ENCODE measurements at regions not wholly inside any gene's neighbourhood (a gene's known extent, or its start where the extent isn't known, plus 50 kb on each side); places are given as distances from the start of the nearest gene placed in this dataset.
"Not testable (repeated sequence)": the region's sequence is repeated elsewhere in the genome, so short reads cannot be mapped to it uniquely, and the experiment has no call there.

GRCh38 chr5:89560696-89561095 lies 677.7 kb upstream of the MEF2C start:
- no peak for DNase-seq

DNA sequence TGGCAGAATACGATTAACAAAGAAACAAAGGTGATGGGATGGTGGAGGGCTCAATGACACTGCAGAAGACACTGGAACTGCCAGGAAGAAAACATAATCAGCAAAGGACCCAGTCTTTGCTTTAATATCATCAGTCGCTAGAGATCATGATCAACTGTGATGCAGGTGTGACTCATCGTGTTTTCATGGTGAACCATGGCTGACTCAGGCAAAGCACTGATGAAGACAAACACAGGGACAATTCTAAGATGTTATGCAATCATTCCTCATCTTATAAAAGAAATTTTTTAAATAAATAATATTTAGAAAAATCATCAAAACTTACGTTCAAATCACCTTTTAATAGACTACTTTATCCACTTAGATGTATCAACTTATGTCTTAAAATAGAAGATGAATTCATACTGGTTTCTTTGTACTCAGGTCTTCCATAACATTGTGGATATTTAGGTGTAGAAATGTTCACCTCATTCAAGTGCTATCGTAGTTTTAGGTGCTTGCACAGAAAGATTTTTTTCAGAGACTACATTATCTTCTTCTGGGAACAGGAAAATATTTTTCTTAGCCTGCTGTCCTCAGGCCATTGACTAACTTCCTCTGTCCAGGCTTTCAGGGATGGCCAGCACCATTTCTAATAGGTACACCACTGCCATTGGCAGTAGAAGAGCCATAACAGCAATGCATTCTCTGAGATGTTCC lies 673.4 kb upstream of the MEF2C start:
- DNase-seq = no peak

- DNase-seq = no peak
Measured at GRCh38 chr5:89546657-89547056, 663.7 kb upstream of the MEF2C start.

DNA sequence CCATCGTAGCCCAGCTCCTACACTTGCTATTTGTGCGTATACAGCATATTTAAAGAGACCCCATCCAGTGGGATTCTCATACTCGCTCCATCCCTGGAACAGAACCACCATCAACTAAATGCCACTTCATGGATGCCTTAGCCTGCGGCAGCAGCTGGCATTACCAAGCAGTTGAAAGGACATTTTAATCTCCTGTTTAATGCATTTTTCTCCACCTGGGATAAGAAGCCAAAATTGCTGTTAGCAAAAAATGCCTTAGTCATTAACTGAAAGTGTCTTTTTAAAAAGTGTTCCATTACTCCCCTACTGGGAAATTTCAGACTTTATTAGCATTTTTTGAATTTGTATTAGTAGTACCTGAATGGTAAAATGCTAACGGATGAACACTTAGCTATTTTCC lies 662.6 kb upstream of the MEF2C start:
- DNase-seq = no peak

DNA sequence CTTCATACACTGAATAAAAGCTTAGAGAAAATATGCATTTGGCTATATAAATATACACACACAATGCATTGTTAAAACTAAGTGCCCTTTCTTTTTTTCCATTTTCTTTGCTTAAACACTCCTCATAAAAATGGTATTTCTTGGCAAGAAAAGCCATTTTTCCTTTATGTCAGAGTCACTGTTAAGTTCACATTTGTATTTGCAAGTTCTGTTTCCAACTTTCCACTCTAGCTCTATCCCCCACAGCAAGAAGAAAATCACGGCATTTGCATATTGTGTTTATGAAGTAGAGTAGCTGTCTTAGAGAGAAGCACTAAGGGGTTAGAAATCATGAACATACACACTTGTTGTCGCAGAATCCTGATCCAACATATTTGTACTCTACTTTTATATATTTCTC lies 662.1 kb upstream of the MEF2C start:
- DNase-seq = no peak

DNA sequence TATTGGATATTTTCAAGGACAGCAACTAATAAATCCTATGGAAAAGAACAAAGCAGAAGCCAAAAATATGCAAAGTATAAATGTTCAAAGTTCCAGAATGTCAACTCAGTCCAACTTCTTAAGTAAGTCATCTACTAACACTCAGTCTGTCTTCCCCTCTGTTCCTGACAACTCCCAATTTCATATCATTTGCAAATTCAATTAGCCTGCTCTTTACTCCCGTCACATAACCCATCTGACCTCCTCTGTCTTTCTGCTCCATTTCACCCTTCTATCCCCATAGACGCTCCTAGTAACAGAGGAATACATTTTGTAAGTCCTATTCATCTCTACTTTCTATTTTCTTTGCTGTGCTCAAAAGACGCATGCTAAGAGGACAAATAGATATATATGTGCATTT lies 659.8 kb upstream of the MEF2C start:
- no peak for DNase-seq

DNA sequence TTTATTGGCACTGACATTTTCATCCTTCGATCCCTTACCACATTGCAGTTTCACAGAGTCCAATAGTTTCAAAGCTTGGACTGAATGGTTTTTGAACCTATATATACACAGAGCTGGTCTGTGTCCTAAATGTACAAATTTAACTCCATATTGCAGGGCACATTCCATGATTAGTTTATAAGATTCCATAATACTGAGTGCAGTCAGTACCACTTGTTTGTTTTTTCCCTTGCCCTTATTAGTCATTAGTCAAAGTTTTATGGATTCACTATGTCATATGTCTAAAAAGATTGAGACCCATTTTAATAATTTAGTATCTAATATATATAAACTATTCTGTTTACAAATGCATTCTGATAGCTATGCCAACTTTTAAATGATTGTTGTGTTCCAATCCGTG lies 654.8 kb upstream of the MEF2C start:
- DNase-seq = no peak

- no peak for DNase-seq
Measured at GRCh38 chr5:89536020-89536419, 653.0 kb upstream of the MEF2C start.

DNA sequence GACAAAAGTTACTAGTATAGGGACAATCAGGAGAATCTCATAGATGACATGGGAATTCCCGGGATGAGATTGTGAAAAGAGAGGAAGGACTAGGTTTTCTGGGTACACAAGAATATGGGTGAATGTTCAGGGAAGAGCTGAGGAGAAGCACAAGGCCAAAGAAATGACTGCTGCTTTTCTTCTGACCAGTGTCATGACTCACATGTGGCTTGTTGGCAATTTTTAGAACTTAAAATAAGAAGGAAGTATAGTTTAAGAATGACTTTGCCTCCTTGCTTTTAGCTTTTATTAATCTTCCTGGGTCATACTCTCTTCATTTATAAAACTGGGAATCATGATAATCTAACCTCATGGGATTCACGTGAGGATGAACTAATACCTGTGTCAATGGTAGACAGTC lies 652.4 kb upstream of the MEF2C start:
- DNase-seq = no peak

DNA sequence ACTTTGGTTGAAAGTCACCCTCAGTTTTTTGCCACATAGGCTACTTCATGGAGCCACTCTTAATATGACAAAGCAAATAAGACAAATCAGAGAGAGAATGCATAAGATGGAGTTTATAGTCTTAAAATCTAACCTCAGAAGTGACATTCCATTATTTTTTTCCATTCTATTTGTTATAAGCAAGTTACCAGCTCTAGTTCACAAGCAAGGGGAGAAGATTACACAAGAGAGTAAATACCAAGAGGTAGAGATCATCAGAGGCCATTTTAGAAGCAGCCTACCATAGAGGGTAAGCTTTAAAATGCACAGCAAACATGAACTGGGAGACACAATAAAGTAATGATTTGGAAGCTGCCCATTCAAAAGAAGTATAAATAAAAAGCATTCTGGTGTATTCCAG lies 651.3 kb upstream of the MEF2C start:
- DNase-seq = no peak

- DNase-seq = no peak
Measured at GRCh38 chr5:89524785-89525184, 641.8 kb upstream of the MEF2C start.

GRCh38 chr5:89523867-89524266 lies 640.9 kb upstream of the MEF2C start:
- DNase-seq = not testable (repeated sequence)

- no peak for DNase-seq
Measured at GRCh38 chr5:89520771-89521170, 637.8 kb upstream of the MEF2C start.

- no peak for DNase-seq
Measured at GRCh38 chr5:89513299-89514044, 630.5 kb upstream of the MEF2C start.

DNA sequence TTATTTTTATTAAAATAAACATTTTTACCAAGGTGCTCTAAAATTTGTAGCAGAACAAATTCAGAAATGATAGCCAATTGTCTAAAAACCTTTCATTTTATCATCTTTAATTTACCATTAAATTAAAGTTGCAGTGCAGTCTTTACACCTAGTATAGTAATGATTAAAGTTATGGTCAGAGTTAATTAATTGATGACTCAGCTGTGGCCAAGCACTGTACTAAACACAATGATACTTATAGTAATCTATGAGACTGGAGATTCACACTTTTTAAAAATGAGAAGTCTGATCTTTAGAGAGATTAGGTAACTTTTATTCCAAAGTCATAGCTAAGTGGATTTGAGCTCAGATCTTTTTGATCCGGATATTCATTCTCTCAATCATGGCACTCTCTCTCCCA lies 621.1 kb upstream of the MEF2C start:
- no peak for DNase-seq

GRCh38 chr5:89499787-89500186 lies 616.8 kb upstream of the MEF2C start:
- DNase-seq = no peak

DNA sequence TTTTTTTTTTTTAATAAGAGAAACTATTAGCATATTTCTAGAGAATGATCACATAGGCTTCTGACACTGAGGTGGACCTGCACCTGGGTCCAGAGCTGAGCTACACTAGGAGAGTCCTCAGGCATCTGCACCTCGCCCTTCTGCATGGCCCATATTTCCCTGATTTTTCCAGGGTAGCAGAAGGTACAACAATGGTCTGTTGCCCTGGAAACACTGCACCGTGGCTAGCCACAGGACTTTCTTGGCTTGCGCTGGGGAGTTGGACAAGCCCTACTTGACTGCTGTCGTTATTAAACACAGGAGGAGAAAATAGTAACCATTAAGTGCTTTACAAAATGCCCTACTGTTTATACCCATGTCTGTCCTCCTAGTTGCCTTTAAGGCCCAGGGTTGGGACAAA lies 615.7 kb upstream of the MEF2C start:
- no peak for DNase-seq

GRCh38 chr5:89493414-89493813 lies 610.4 kb upstream of the MEF2C start:
- DNase-seq = no peak

GRCh38 chr5:89484962-89485361 lies 602.0 kb upstream of the MEF2C start:
- no peak for DNase-seq

- no peak for DNase-seq
Measured at GRCh38 chr5:89480406-89481007, 597.5 kb upstream of the MEF2C start.

DNA sequence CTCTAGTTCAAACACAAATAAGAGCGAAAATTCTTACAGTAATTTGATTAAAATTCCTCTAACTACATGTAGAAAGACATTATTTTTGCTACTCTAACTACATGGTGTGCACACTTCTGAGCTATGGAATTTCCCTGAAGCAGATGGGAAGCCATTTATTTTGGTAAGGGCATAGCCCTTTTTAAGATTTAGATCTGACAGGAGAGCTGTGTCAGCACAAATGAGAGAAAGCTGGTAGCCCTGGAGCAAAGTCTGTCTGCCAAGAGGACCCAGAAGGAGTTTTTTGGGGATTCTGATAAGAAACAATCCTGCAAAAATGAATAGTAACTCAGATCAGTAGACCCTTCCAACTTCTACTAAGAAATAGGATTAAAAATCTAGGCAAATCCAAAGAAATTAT lies 595.9 kb upstream of the MEF2C start:
- no peak for DNase-seq

- DNase-seq = no peak
Measured at GRCh38 chr5:89473196-89473595, 590.2 kb upstream of the MEF2C start.

- no peak for DNase-seq
Measured at GRCh38 chr5:89471541-89471940, 588.6 kb upstream of the MEF2C start.

Measured in renal pelvis (tissue), 1 donor.